GM06990 (cell line): ENCODE measurements at regions not wholly inside any gene's neighbourhood (a gene's known extent, or its start where the extent isn't known, plus 50 kb on each side); places are given as distances from the start of the nearest gene placed in this dataset.

Source experiments
- DNase-seq: peaks from one replicate; pipeline ENCODE4 v3.0.0-alpha.2; 2011; ENCODE audit not compliant: insufficient read length; ENCODE audit errors: extremely low read depth
- H3K27me3 ChIP-seq: replicated peaks from 2 replicates; pipeline ENCODE4 v1.6.0; 2011; ENCODE audit warnings: low read length; ENCODE audit not compliant: control insufficient read depth, insufficient read depth
- H3K36me3 ChIP-seq: 2 replicates; pipeline ENCODE4 v1.5.1; 2011; ENCODE audit warnings: low read length; ENCODE audit not compliant: control insufficient read depth, insufficient read depth
- H3K4me3 ChIP-seq: replicated peaks from 2 replicates; pipeline ENCODE4 v1.5.1; 2011; ENCODE audit warnings: low read depth, mild to moderate bottlenecking, control low read depth, low read length
- TF ChIP-seq, protein P1 (sequence below): IDR thresholded peaks from 2 replicates; pipeline ENCODE4 v1.5.1; 2011; ENCODE audit warnings: low read length, control low read depth, mild to moderate bottlenecking, inconsistent platforms; ENCODE audit not compliant: insufficient read depth, poor library complexity, severe bottlenecking

DNA sequence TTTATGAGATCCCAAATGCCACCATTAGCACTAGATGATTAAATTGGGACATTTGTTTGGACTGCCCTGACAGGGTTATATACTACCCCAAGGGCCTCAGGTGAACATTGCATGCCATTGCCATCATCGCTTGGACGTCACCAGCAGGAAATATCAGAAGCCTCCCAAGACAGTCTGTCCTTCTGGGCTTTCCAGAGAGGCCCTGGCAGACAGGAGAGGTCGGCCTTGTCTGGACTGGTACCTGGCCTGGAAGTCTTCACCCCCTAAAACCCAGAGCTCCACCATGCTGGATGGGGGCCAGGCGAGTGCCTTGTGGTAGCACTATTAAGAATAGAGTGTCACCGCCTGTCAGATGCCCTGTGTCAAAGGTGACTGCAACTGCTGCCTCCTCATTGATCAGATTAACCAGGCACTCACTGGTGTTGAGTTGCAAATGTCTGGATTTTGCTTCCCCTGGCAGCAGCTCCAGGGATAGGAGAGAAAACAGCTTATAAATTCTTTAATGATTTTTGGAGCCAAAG lies 324.1 kb upstream of the RASGRP1 start:
- TF ChIP-seq, protein P1, sequence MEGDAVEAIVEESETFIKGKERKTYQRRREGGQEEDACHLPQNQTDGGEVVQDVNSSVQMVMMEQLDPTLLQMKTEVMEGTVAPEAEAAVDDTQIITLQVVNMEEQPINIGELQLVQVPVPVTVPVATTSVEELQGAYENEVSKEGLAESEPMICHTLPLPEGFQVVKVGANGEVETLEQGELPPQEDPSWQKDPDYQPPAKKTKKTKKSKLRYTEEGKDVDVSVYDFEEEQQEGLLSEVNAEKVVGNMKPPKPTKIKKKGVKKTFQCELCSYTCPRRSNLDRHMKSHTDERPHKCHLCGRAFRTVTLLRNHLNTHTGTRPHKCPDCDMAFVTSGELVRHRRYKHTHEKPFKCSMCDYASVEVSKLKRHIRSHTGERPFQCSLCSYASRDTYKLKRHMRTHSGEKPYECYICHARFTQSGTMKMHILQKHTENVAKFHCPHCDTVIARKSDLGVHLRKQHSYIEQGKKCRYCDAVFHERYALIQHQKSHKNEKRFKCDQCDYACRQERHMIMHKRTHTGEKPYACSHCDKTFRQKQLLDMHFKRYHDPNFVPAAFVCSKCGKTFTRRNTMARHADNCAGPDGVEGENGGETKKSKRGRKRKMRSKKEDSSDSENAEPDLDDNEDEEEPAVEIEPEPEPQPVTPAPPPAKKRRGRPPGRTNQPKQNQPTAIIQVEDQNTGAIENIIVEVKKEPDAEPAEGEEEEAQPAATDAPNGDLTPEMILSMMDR, result no peak
- DNase-seq, result no peak
- H3K36me3 ChIP-seq, result no peaks in the 10 kb centered on the region

DNA sequence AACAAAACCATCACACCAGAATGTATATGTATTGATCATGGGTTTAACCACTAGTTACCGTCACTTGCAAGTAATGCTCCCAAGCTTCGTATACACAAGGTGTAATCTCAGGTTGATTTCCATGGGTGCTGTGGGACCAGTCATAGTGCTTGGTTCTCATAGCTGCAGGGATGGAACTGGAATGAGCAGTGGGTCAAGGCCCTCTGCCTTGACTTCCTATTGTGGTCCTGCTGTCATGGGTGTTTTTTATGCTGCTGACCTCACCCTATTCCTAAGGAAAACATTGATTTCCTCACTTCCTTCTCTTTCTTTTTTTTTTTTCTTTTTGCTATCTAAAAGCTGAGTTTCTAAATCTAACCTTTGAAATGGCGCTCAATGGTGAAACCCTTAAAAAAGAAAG lies 325.6 kb upstream of the RASGRP1 start:
- Histone ChIP-seq H3K36me3 (no peaks in the 10 kb centered on the region), H3K27me3 (no peaks in the 10 kb centered on the region), H3K4me3 (no peak overlapping the region)
- TF ChIP-seq, protein P1, result no peak
- no peak for DNase-seq

More for the DNA sequence above, 324.1 kb upstream of the RASGRP1 start:
- no peaks in the 10 kb centered on the region for H3K27me3 ChIP-seq
- H3K4me3 ChIP-seq, result no peak overlapping the region

DNA sequence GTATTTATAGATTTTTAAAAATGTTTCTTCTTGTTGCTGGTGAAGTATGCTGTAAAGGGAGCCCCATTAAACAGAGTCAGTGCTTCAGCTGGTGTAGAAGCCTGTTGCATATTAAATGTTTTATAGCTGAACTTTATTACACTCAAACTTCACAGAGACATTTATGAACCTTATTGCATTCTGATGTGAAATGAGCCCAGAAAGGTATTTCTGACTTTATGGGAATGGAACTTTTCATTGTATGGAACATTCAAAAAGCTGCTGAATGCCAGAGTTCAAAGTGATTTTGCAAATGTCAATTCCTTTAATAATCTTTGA lies 329.3 kb upstream of the RASGRP1 start:
- H3K36me3 ChIP-seq, result no peaks in the 10 kb centered on the region
- TF ChIP-seq, protein P1, result no peak

DNA sequence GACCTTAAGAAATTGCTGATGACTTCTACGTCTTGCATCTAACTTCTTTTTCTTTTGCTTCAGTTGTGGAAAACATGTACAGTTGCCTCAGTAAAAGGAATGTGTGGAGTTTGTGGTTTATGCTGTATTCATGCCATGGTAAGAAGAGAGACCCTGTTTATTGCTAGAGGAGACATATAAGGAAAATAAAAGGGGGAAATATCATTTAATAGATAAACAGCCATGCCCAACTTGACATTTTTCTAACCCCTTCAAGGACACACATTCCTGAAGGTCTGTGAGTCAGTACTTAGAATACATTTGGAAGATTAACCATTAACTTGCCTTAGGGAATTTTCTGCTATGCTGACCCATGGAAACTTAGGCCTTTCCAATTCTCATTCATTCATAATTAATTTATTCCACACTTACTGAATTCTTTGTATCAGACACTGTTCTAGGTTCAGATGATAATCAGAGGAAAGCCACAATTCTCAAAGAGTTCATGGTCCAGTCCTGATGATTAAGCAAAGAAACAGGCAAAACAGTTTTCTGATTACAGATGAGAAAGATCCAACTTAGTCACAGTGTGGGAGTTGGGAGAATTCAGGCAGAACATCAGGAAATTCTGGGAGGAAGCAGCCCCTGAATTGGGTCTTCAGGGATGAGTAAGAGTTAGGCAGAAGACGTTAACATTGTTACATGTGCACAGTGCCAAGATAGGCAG lies 329.8 kb upstream of the RASGRP1 start:
- TF ChIP-seq, protein P1, result no peak
- Histone ChIP-seq H3K36me3 (no peaks in the 10 kb centered on the region), H3K4me3 (no peak overlapping the region), H3K27me3 (no peaks in the 10 kb centered on the region)
- DNase-seq, result no peak

More for the DNA sequence above, 329.3 kb upstream of the RASGRP1 start:
- no peak for DNase-seq
- H3K27me3 ChIP-seq, result no peaks in the 10 kb centered on the region
- H3K4me3 ChIP-seq, result no peak overlapping the region

DNA sequence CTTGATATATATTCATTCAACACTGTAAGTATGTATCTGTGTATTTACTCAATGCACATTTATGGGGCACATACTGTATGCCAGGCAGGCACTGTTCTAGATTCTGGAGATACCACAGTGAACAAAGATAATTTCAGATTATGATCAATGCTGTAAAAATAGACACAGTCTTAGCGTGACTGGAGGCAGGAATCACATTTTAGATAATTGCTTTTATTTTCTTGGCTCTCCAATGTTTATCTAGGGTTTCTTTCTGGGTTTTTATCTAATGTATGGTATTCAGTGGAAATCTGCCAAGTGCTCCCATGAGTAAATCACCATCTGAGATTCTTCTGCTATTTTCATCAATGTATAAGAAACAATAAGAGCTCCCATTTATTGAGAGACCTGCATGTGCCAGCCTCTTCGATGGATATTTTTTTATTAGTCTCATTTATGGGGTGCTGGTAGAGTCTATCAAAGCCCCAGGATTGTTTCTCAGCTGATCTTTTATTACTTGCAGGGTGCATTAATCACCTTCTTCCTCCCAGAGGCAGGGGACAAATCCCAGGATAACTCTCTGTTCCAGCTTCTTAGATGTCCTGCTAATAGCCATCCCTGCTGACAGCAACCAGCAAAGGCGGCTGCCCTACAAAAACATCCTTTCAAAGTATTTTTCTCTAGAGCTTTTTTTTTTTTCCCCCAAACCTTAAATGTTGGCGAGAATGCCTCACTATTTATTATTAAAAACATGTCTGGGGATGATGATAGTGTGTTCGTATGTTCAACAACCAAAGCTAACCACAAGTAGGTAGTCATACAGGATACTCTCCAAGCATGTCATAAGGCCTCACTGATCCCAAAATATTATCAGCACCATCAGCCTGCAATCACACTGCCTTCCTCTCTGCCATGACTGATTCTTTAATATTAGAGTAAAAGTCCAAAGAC lies 331.0 kb upstream of the RASGRP1 start:
- TF ChIP-seq, protein P1, result no peak
- Histone ChIP-seq H3K4me3 (no peak overlapping the region), H3K27me3 (no peaks in the 10 kb centered on the region), H3K36me3 (no peaks in the 10 kb centered on the region)
- DNase-seq, result no peak
